HCT116 (cell line): ENCODE measurements at regions not wholly inside any gene's neighbourhood (a gene's known extent, or its start where the extent isn't known, plus 50 kb on each side); places are given as distances from the start of the nearest gene placed in this dataset.

Source experiments
- ATAC-seq: fragments of 200-7000 bp; cut with Tn5 transposase; 2 replicates; pipeline ENCODE4 v1.9.1; 2020; ENCODE audit warnings: mild to moderate bottlenecking, moderate library complexity
- BruUV-seq: library from RNA; stranded (reverse); fragments of 400-500 nt; replicated peaks from 2 replicates; lab custom pipeline; 2021; lab: Mats Ljungman, UMichigan
- CTCF ChIA-PET: fragments of 300-600 bp; sonication (Branson Sonifier 250); formaldehyde crosslinking; loops from one replicate; lab custom pipeline; 2021; ENCODE audit warnings: antibody characterized with exemption; lab: Charles Lee
- POLR2A ChIA-PET: fragments of 300-600, 350-600 bp; sonication (Branson Sonifier 250); formaldehyde crosslinking; loops from one replicate; lab custom pipeline; 2021; ENCODE audit warnings: antibody characterized with exemption; lab: Charles Lee
- RAD21 ChIA-PET, 2 experiments: fragments of 300-600 bp; sonication (Branson Sonifier 250); formaldehyde crosslinking; loops; one replicate each; lab custom pipeline; 2023; ENCODE audit warnings: low total read pairs in 2 of 2; ENCODE audit not compliant: uncharacterized antibody in 2 of 2, unreplicated experiment in 2 of 2, low non-redundant PET in 1 of 2; lab: Charles Lee
- DNase-seq: peaks from one replicate; pipeline ENCODE4 v3.0.0-alpha.2; 2010; ENCODE audit warnings: low read depth, low spot score
- H2AFZ ChIP-seq: fragments of 200-600 bp; shearing (Covaris generic), sonication (generic); 2 replicates; pipeline ENCODE4 v1.6.1; 2017; ENCODE audit warnings: low read depth, mixed run types, mixed read lengths, antibody characterized with exemption, low read length; ENCODE audit not compliant: poor library complexity, severe bottlenecking
- H3K27ac ChIP-seq: 2 replicates; pipeline ENCODE4 v1.5.1; 2012; ENCODE audit warnings: low read depth, low read length
- H3K27me3 ChIP-seq: fragments of 200-600 bp; sonication (generic); 2 replicates; pipeline ENCODE4 v1.6.1; 2016; ENCODE audit warnings: mixed run types, low read length, mixed read lengths; ENCODE audit not compliant: insufficient read depth
- H3K36me3 ChIP-seq, 2 experiments: fragments of 200-500 bp in 1 of 2; fragments of 200-600 bp in 1 of 2; sonication (Bioruptor generic) in 1 of 2; sonication (generic) in 1 of 2; 2 replicates each; pipeline versions ENCODE4 v1.5.1 to v1.6.1; 2014 to 2016; ENCODE audit warnings: low read length in 2 of 2, inconsistent platforms in 1 of 2, mixed read lengths in 1 of 2, mixed run types in 1 of 2; ENCODE audit not compliant: insufficient read depth in 2 of 2, control insufficient read depth in 1 of 2
- H3K4me1 ChIP-seq, 2 experiments: fragments of 200-600 bp in 1 of 2; sonication (generic) in 1 of 2; 2 replicates each; pipeline versions ENCODE4 v1.5.1 to v1.6.1; 2012 to 2017; ENCODE audit warnings: low read length in 2 of 2, inconsistent platforms in 1 of 2, mild to moderate bottlenecking in 1 of 2, mixed read lengths in 1 of 2, mixed run types in 1 of 2, moderate library complexity in 1 of 2; ENCODE audit not compliant: insufficient read depth in 2 of 2, control insufficient read depth in 1 of 2
- H3K4me2 ChIP-seq: fragments of 200-600 bp; sonication (generic); 2 replicates; pipeline ENCODE4 v1.6.1; 2017; ENCODE audit warnings: mixed run types, low read length, mixed read lengths
- H3K4me3 ChIP-seq, 2 experiments: fragments of 200-600 bp in 1 of 2; sonication (generic) in 1 of 2; replicated peaks in 1 of 2; 2 replicates each; pipeline ENCODE4 v1.5.1; 2011 to 2016; ENCODE audit warnings: low read length in 2 of 2, control low read depth in 1 of 2, low read depth in 1 of 2, mild to moderate bottlenecking in 1 of 2, mixed read lengths in 1 of 2, mixed run types in 1 of 2
- H3K79me2 ChIP-seq: fragments of 200-600 bp; sonication (generic); 2 replicates; pipeline ENCODE4 v1.6.1; 2017; ENCODE audit warnings: mild to moderate bottlenecking, mixed run types, low read length, moderate library complexity, mixed read lengths; ENCODE audit not compliant: insufficient read depth
- H3K9ac ChIP-seq: fragments of 200-600 bp; sonication (generic); 2 replicates; pipeline ENCODE4 v1.6.1; 2016; ENCODE audit warnings: low read length, mixed read lengths
- H3K9me2 ChIP-seq: fragments of 200-600 bp; sonication (generic), shearing (Covaris generic); 2 replicates; pipeline ENCODE4 v1.6.1; 2017; ENCODE audit warnings: mixed run types, mild to moderate bottlenecking, moderate library complexity; ENCODE audit not compliant: insufficient read depth
- H3K9me3 ChIP-seq, 2 experiments: fragments of 200-500 bp in 1 of 2; fragments of 200-600 bp in 1 of 2; sonication (Bioruptor generic) in 1 of 2; sonication (generic) in 1 of 2; 2 replicates each; pipeline ENCODE4 v1.6.1; 2014 to 2017; ENCODE audit warnings: low read length in 2 of 2, mixed read lengths in 2 of 2, inconsistent platforms in 1 of 2, low read depth in 1 of 2, mild to moderate bottlenecking in 1 of 2, mixed run types in 1 of 2, moderate library complexity in 1 of 2; ENCODE audit not compliant: control insufficient read depth in 1 of 2, insufficient read depth in 1 of 2
- H4K20me1 ChIP-seq: fragments of 200-600 bp; sonication (generic), shearing (Covaris generic); 2 replicates; pipeline ENCODE4 v1.6.1; 2017; ENCODE audit warnings: mixed run types, mild to moderate bottlenecking, moderate library complexity; ENCODE audit not compliant: insufficient read depth
- CEBPB ChIP-seq: IDR thresholded peaks from 2 replicates; pipeline ENCODE4 v1.6.1; 2012; ENCODE audit warnings: low read depth
- EGR1 ChIP-seq: IDR thresholded peaks from 2 replicates; pipeline ENCODE4 v1.6.1; 2012; ENCODE audit warnings: low read depth
- FOSL1 ChIP-seq: IDR thresholded peaks from 2 replicates; pipeline ENCODE4 v1.6.1; 2012; ENCODE audit warnings: low read depth
- POLR2AphosphoS5 ChIP-seq: IDR thresholded peaks from 2 replicates; pipeline ENCODE4 v1.6.1; 2011; ENCODE audit warnings: mild to moderate bottlenecking, low read depth, low read length, moderate library complexity
- RAD21 ChIP-seq: IDR thresholded peaks from 2 replicates; pipeline ENCODE4 v1.6.1; 2012; ENCODE audit warnings: low read depth, mild to moderate bottlenecking
- SP1 ChIP-seq: IDR thresholded peaks from 2 replicates; pipeline ENCODE4 v1.6.1; 2012; ENCODE audit warnings: low read depth
- SRF ChIP-seq: IDR thresholded peaks from 2 replicates; pipeline ENCODE4 v1.6.1; 2012; ENCODE audit warnings: low read depth
- YY1 ChIP-seq: IDR thresholded peaks from 2 replicates; pipeline ENCODE4 v1.6.1; 2011; ENCODE audit warnings: low read length, low read depth, moderate library complexity, mild to moderate bottlenecking; ENCODE audit not compliant: insufficient replicate concordance; ENCODE audit errors: extremely low read depth
- ZNF274 ChIP-seq: fragments of 200-500 bp; sonication (Bioruptor generic); IDR thresholded peaks from 2 replicates; pipeline ENCODE4 v1.6.1; 2014; ENCODE audit warnings: mild to moderate bottlenecking, low read depth, low read length, inconsistent platforms
- intact Hi-C: fragments of 100-400 bp; cut with micrococcal nuclease; formaldehyde crosslinking; loops from 2 replicates; pipeline ENCODE4 v1.10.0; 2022
- TF ChIP-seq, protein P1 (sequence below): IDR thresholded peaks from 2 replicates; pipeline ENCODE4 v1.6.1; 2012
- TF ChIP-seq, protein P2 (sequence below), 3 experiments: fragments of 200-600 bp in 1 of 3; sonication (generic) in 1 of 3; IDR thresholded peaks in 2 of 3; conservative IDR thresholded peaks in 1 of 3; 2 replicates each; pipeline ENCODE4 v1.5.1; 2012 to 2017; ENCODE audit warnings: low read depth in 2 of 3, low read length in 2 of 3, antibody characterized with exemption in 1 of 3, borderline replicate concordance in 1 of 3, control low read depth in 1 of 3, mild to moderate bottlenecking in 1 of 3, mixed read lengths in 1 of 3, mixed run types in 1 of 3, moderate library complexity in 1 of 3; ENCODE audit not compliant: insufficient read depth in 1 of 3
- TF ChIP-seq, protein P3 (sequence below): IDR thresholded peaks from 2 replicates; pipeline ENCODE4 v1.6.1; 2011; ENCODE audit warnings: mild to moderate bottlenecking, low read length, moderate library complexity; ENCODE audit not compliant: insufficient replicate concordance; ENCODE audit errors: extremely low read depth
- TF ChIP-seq, protein P4 (sequence below): IDR thresholded peaks from 2 replicates; pipeline ENCODE4 v1.6.1; 2012

DNA sequence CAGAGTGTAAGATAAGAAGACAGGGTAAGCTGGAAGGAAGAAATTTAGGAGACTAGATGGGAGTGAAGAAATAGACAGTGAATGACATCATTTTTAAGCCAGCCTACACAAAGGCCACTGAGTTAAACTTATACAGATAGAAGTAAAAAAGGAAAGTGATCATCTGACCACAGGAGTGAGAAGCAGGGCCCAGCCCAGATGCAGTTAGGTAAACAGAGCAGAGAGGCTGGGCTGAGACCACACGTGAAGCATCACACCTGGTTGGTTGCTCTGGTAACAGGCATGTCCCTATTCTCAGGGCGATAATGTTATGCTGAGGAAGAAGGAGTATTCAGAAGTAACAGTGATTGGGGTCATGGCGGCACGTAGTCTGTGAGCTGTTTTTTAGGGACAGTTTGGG is 1079.4 kb downstream of the AACS start:
- Histone ChIP-seq H3K36me3 (no peaks in the 10 kb centered on the region), H3K9me3 (peaks cover 22 to 31% of the 10 kb centered on the region in 2 experiments; a peak in 2 of 4 replicates), H3K27me3 (no peaks in the 10 kb centered on the region), H3K79me2 (no peaks in the 10 kb centered on the region), H4K20me1 (no peaks in the 10 kb centered on the region), H3K4me2 (no peak overlapping the region), H3K9ac (no peak overlapping the region), H3K4me3 (no peak overlapping the region), H3K4me1 (no peaks in the 10 kb centered on the region), H2AFZ (no peak overlapping the region), H3K9me2 (no peaks in the 10 kb centered on the region), H3K27ac (no peak overlapping the region)
- ATAC-seq (no peak), DNase-seq (no peak)
- POLR2A ChIA-PET, result no interaction called here
- CTCF ChIA-PET, result no interaction called here
- intact Hi-C loops, result no loop called here
- TF ChIP-seq RAD21, result no peak
- TF ChIP-seq POLR2AphosphoS5, result no peak
- no peak for TF ChIP-seq FOSL1
- TF ChIP-seq, protein P1, sequence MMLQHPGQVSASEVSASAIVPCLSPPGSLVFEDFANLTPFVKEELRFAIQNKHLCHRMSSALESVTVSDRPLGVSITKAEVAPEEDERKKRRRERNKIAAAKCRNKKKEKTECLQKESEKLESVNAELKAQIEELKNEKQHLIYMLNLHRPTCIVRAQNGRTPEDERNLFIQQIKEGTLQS, result no peak
- TF ChIP-seq, protein P2, sequence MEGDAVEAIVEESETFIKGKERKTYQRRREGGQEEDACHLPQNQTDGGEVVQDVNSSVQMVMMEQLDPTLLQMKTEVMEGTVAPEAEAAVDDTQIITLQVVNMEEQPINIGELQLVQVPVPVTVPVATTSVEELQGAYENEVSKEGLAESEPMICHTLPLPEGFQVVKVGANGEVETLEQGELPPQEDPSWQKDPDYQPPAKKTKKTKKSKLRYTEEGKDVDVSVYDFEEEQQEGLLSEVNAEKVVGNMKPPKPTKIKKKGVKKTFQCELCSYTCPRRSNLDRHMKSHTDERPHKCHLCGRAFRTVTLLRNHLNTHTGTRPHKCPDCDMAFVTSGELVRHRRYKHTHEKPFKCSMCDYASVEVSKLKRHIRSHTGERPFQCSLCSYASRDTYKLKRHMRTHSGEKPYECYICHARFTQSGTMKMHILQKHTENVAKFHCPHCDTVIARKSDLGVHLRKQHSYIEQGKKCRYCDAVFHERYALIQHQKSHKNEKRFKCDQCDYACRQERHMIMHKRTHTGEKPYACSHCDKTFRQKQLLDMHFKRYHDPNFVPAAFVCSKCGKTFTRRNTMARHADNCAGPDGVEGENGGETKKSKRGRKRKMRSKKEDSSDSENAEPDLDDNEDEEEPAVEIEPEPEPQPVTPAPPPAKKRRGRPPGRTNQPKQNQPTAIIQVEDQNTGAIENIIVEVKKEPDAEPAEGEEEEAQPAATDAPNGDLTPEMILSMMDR (IDR thresholded peaks at IDR 0.05 in 2 of 3, conservative IDR thresholded peaks at IDR 0.05 in 1 of 3; ENCODE audit: borderline replicate concordance in 1 of 3, insufficient read depth in 1 of 3, low read depth in 2 of 3, low read length in 2 of 3), result no peak
- TF ChIP-seq SP1, result no peak
- TF ChIP-seq CEBPB, result no peak
- RAD21 ChIA-PET, result no interaction called here
- no TSS peak for BruUV-seq

DNA sequence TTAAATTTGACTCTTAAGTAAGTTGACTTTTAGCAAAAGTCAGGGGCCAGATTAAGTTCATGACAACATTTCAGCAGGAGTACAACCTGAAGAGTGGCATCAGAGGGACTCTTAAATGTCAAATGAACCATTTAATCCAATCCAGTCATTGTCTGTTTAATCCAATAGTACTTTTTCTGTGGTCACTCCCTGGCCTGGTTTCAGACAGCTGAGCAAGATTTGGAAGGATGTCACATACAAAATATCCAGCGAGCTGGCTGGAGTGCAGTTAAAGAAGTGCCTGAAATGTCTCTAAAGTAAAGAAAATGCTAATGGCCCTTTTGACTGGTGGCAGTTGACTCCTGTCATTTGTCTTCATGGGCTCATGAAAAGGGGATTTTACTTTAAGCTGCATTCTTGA is 1082.1 kb downstream of the AACS start:
- Histone ChIP-seq H3K9me2 (no peaks in the 10 kb centered on the region), H3K36me3 (no peaks in the 10 kb centered on the region), H3K4me3 (no peak overlapping the region), H3K4me2 (no peak overlapping the region), H3K9ac (no peak overlapping the region), H3K9me3 (peaks cover 16 to 30% of the 10 kb centered on the region in 2 experiments; a peak in 2 of 4 replicates), H3K27me3 (no peaks in the 10 kb centered on the region), H3K79me2 (no peaks in the 10 kb centered on the region), H3K4me1 (no peaks in the 10 kb centered on the region), H2AFZ (no peak overlapping the region), H3K27ac (no peak overlapping the region), H4K20me1 (no peaks in the 10 kb centered on the region)
- RAD21 ChIA-PET, result no interaction called here
- BruUV-seq, result no TSS peak
- DNase-seq, result no peak
- ATAC-seq, result no peak
- POLR2A ChIA-PET, result no interaction called here
- intact Hi-C loops, result no loop called here
- CTCF ChIA-PET, result no interaction called here
- TF ChIP-seq YY1, result no peak
- no peak for TF ChIP-seq RAD21
- TF ChIP-seq, protein P3, sequence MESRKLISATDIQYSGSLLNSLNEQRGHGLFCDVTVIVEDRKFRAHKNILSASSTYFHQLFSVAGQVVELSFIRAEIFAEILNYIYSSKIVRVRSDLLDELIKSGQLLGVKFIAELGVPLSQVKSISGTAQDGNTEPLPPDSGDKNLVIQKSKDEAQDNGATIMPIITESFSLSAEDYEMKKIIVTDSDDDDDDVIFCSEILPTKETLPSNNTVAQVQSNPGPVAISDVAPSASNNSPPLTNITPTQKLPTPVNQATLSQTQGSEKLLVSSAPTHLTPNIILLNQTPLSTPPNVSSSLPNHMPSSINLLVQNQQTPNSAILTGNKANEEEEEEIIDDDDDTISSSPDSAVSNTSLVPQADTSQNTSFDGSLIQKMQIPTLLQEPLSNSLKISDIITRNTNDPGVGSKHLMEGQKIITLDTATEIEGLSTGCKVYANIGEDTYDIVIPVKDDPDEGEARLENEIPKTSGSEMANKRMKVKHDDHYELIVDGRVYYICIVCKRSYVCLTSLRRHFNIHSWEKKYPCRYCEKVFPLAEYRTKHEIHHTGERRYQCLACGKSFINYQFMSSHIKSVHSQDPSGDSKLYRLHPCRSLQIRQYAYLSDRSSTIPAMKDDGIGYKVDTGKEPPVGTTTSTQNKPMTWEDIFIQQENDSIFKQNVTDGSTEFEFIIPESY, result no peak
- TF ChIP-seq EGR1, result no peak
- TF ChIP-seq ZNF274, result no peak
- no peak for TF ChIP-seq SRF
- TF ChIP-seq, protein P4, sequence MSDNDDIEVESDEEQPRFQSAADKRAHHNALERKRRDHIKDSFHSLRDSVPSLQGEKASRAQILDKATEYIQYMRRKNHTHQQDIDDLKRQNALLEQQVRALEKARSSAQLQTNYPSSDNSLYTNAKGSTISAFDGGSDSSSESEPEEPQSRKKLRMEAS, result no peak
- TF ChIP-seq, protein P1, result no peak
